LNCAP (cell line): ENCODE measurements at regions not wholly inside any gene's neighbourhood (a gene's known extent, or its start where the extent isn't known, plus 50 kb on each side); places are given as distances from the start of the nearest gene placed in this dataset.

Source experiments
- TF ChIP-seq, protein P1 (sequence below): fragments of 450-650 bp; IDR thresholded peaks from 2 replicates; pipeline ENCODE4 v1.5.1; 2017; ENCODE audit warnings: mild to moderate bottlenecking

DNA sequence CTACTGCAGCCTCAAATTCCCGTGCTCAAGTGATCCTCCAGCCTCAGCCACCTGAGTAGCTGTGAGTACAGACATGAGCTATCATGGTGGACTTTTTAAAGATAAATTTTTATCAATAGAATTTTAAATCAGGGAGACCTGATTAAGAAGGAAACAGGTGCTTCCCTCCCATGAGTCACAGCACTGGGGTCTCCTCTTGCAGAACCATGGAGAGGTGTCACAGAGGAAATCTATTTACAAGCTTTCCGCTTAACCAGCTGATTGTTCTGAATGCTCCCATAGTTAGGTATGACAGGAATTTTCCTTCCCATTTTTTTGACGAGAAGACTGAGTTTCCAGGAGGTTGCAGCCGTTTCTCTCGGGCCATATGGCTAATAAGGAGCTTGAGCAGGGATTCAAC lies 516.1 kb downstream of the MIAT start:
- TF ChIP-seq, protein P1, sequence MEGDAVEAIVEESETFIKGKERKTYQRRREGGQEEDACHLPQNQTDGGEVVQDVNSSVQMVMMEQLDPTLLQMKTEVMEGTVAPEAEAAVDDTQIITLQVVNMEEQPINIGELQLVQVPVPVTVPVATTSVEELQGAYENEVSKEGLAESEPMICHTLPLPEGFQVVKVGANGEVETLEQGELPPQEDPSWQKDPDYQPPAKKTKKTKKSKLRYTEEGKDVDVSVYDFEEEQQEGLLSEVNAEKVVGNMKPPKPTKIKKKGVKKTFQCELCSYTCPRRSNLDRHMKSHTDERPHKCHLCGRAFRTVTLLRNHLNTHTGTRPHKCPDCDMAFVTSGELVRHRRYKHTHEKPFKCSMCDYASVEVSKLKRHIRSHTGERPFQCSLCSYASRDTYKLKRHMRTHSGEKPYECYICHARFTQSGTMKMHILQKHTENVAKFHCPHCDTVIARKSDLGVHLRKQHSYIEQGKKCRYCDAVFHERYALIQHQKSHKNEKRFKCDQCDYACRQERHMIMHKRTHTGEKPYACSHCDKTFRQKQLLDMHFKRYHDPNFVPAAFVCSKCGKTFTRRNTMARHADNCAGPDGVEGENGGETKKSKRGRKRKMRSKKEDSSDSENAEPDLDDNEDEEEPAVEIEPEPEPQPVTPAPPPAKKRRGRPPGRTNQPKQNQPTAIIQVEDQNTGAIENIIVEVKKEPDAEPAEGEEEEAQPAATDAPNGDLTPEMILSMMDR, result no peak

DNA sequence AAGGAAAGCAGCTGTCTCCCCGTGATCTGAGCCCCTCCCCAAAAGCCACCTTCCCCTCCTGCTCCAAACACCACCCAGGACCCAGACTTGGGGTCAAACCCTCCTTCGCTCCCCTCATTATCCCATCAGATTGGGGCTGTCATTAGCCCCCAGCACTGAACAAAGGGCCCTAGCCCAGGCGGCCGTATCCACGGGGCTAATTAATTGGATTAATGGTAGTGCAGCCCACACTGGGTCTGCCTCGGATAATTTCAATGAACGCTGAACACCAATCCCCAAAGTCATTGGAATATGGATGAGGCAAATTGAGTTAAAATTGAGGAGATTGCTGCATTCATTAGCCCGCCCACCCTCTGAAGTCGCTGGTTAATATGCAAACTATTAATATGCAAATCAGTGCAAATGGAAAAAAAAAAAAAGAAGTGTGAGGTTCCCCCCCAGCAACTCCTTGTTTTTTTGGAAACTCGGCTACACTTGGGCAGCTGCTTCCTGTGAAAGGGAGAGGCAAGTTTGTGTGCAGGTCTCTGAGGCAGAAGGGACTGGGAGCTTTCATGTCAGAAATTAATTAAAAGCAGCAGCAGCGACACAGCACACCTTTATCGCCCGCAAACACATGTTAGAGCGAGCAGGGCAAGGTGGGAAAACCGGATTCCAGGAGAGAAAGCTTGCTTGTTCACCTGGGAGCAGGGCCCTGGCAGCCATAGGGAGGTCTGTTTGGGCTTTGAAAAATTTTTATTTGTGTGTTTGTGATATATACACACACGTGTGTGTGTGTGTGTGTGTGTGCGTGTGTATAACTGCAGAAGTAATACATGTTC lies 517.8 kb downstream of the MIAT start:
- TF ChIP-seq, protein P1, result no peak

DNA sequence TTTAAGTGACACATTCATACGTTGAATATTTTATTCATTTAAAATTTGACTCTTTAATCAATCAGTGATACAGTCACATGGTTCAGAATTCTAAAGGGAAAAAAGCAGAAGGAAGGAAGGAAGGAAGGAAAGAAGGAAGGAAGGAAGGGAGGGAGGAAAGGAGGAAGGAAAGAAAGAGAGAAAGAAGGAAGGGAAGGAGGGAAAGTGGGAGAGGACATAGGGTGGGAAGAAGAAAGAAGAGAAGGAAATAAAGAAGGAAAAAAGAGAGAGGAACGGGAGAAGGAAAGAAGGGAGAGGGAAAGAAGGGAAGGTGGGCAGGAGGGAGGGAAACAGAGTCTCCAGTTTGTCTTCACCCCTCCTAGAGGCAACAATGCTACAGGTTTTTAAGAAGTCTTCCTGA lies 518.6 kb downstream of the MIAT start:
- TF ChIP-seq, protein P1, result no peak

DNA sequence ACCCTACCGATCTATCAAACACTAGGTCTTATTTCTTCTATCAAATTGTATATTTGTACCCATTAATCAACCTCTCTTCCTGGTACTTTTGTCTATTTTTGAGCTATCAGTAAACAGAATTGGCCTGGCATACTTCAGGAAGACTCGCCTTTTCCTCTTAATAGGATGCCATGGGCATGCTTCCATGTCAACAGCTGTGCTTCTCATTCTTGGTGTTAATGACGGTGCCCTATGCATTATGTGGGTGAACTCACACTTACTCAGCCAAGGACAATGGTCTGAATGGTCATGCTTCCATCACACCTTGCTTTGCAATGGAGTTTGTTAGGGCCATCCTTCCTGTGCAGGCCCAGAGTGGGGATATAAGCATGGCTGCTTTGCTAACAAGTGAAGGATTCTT lies 521.8 kb downstream of the MIAT start:
- TF ChIP-seq, protein P1, result no peak

DNA sequence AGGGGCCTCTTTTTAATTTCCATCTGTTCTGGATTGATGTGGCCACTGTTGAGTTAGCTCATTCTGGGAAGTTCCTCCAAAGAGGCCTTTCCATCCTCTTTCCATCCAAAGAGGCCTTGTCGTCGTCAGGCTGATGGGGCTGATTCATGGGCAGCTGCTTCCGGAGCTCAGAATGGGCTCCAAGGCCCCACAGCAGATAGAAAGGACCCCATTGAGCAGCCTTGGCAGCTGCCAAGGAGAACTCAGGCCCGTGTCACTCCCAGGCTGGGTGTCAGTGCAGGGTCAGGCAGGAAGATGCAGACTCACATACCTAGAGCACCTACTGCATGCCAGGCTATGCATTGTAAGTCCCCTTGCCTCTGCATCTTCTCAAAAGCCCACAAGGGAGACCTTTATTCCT lies 524.1 kb downstream of the MIAT start:
- TF ChIP-seq, protein P1, result no peak

DNA sequence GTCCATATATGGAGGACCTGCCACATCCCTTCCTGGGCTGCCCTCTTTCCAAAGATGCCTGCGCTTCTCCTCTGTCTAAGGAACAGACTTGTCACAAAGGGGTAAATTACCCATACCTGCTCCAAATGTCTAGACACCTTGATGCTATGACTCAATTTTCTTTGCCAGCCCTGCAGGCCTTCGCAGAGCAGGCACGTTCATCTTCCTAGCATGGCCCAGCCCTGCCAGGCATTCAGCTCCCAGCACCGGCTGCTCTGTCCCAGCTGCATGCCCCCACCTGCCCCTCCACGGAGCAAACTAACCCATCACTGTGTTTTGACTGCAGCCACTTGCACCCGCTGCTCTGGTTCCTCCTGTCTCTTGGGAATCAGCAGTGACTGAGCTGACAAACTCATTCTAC lies 526.1 kb downstream of the MIAT start:
- TF ChIP-seq, protein P1, result no peak

DNA sequence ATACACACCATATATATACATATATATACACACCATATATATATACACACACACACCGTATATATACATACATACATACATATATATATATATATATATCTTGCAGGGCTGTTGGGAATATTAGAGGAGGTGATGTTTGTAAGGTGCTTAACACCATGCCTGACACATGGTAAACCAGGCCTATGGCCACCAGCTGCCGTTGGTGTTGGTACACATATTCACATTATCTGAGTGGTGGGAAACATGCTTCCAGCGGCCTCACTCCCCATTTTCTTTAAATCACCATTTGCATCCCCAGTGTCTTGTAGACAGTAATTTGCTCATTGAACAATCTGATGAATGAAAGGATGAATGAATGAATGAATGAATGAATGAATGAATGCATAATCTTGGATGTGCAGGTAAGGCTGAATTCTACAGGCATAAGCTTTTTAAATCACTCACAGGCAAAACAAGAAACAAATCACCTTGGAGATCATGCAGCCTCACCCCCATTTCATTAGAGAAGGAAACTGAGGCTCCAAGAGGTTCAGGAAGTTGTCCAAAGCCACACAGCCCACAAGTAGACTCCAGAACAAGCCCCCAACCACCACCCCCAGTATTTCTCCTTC lies 527.8 kb downstream of the MIAT start:
- TF ChIP-seq, protein P1, result no peak
